IMR-90 (cell line): ENCODE measurements at regions not wholly inside any gene's neighbourhood (a gene's known extent, or its start where the extent isn't known, plus 50 kb on each side); places are given as distances from the start of the nearest gene placed in this dataset.

Experiments
- ATAC-seq: fragments of 200-7000 bp; cut with Tn5 transposase; 2 replicates; pipeline ENCODE4 v1.9.1; 2020; ENCODE audit warnings: low read depth, mild to moderate bottlenecking, moderate library complexity
- BruUV-seq: library from RNA; stranded (reverse); fragments of 400-500 nt; replicated peaks from 2 replicates; lab custom pipeline; 2021; lab: Mats Ljungman, UMichigan
- CTCF ChIA-PET: fragments of 300-600 bp; formaldehyde crosslinking; extraction: SDS; loops from one replicate; lab custom pipeline; 2021; ENCODE audit warnings: antibody characterized with exemption; lab: Yijun Ruan, JAX
- POLR2A ChIA-PET: fragments of 300-600 bp; sonication (Branson Sonifier 250); formaldehyde crosslinking; loops from one replicate; lab custom pipeline; 2022; ENCODE audit warnings: antibody characterized with exemption; ENCODE audit not compliant: unreplicated experiment; lab: Charles Lee
- DNase-seq: peaks from one replicate; pipeline ENCODE4 v3.0.0; 2013
- H2AFZ ChIP-seq: replicated peaks from 2 replicates; pipeline ENCODE3; 2013; ENCODE audit warnings: low read length, mild to moderate bottlenecking; ENCODE audit not compliant: poor library complexity
- H2AK5ac ChIP-seq: 2 replicates; pipeline ENCODE4 v1.6.1; 2013; ENCODE audit warnings: low read depth, low read length, inconsistent platforms
- H2AK9ac ChIP-seq: replicated peaks from 2 replicates; pipeline ENCODE3; 2013; ENCODE audit warnings: mild to moderate bottlenecking, low read depth, low read length, moderate library complexity; ENCODE audit not compliant: poor library complexity
- H2BK120ac ChIP-seq: 2 replicates; pipeline ENCODE4 v1.6.1; 2013; ENCODE audit warnings: low read depth, low read length, inconsistent platforms
- H2BK15ac ChIP-seq: 3 replicates; pipeline ENCODE4 v1.6.1; 2013; ENCODE audit warnings: low read depth, low read length, inconsistent platforms
- H2BK20ac ChIP-seq: 2 replicates; pipeline ENCODE4 v1.6.1; 2013; ENCODE audit warnings: low read depth, mild to moderate bottlenecking, inconsistent platforms, low read length, moderate library complexity
- H2BK5ac ChIP-seq: 2 replicates; pipeline ENCODE4 v1.6.1; 2013; ENCODE audit warnings: mild to moderate bottlenecking, low read depth, low read length, inconsistent platforms; ENCODE audit not compliant: poor library complexity, severe bottlenecking
- H3K14ac ChIP-seq: replicated peaks from 2 replicates; pipeline ENCODE4 v1.6.1; 2013; ENCODE audit warnings: low read depth, low read length, inconsistent platforms
- H3K18ac ChIP-seq: 2 replicates; pipeline ENCODE4 v1.6.1; 2013; ENCODE audit warnings: low read depth, low read length, control low read depth
- H3K23ac ChIP-seq: 2 replicates; pipeline ENCODE4 v1.6.1; 2013; ENCODE audit warnings: low read depth, low read length, inconsistent platforms
- H3K27ac ChIP-seq: 2 replicates; pipeline ENCODE4 v1.5.1; 2013; ENCODE audit warnings: mild to moderate bottlenecking, control low read depth, low read length; ENCODE audit not compliant: insufficient read depth
- H3K27me3 ChIP-seq: 2 replicates; pipeline ENCODE4 v1.6.1; 2013; ENCODE audit warnings: low read length; ENCODE audit not compliant: control insufficient read depth, insufficient read depth
- H3K36me3 ChIP-seq: 2 replicates; pipeline ENCODE4 v1.6.1; 2013; ENCODE audit warnings: low read length, mixed read lengths; ENCODE audit not compliant: control insufficient read depth, insufficient read depth
- H3K4ac ChIP-seq: 2 replicates; pipeline ENCODE4 v1.6.1; 2013; ENCODE audit warnings: low read depth, low read length, inconsistent platforms
- H3K4me1 ChIP-seq: 2 replicates; pipeline ENCODE4 v1.6.1; 2013; ENCODE audit warnings: low read length, mixed read lengths; ENCODE audit not compliant: control insufficient read depth, insufficient read depth
- H3K4me2 ChIP-seq: 2 replicates; pipeline ENCODE4 v1.6.1; 2013; ENCODE audit warnings: low read depth, mild to moderate bottlenecking, control low read depth, low read length, moderate library complexity
- H3K4me3 ChIP-seq: 2 replicates; pipeline ENCODE4 v1.5.1; 2013; ENCODE audit warnings: low read depth, mild to moderate bottlenecking, control low read depth, low read length, moderate library complexity; ENCODE audit not compliant: insufficient read depth
- H3K56ac ChIP-seq: 2 replicates; pipeline ENCODE4 v1.6.1; 2013; ENCODE audit warnings: low read length, inconsistent platforms; ENCODE audit not compliant: insufficient read depth; ENCODE audit errors: extremely low read depth
- H3K79me1 ChIP-seq, 2 experiments: 2 replicates each; pipeline ENCODE4 v1.6.1; 2013; ENCODE audit warnings: low read length in 2 of 2, inconsistent platforms in 1 of 2, low read depth in 1 of 2
- H3K9ac ChIP-seq: 2 replicates; pipeline ENCODE4 v1.6.1; 2013; ENCODE audit warnings: low read depth, low read length, control low read depth
- H3K9me1 ChIP-seq: 2 replicates; pipeline ENCODE4 v1.6.1; 2013; ENCODE audit warnings: low read length, inconsistent platforms; ENCODE audit not compliant: insufficient read depth
- H3K9me3 ChIP-seq: 2 replicates; pipeline ENCODE4 v1.6.1; 2013; ENCODE audit warnings: low read length; ENCODE audit not compliant: control insufficient read depth, insufficient read depth
- H4K20me1 ChIP-seq: 2 replicates; pipeline ENCODE4 v1.6.1; 2013; ENCODE audit warnings: low read length, inconsistent platforms; ENCODE audit not compliant: insufficient read depth
- H4K5ac ChIP-seq: 2 replicates; pipeline ENCODE4 v1.6.1; 2013; ENCODE audit warnings: mild to moderate bottlenecking, low read depth, low read length, control low read depth
- H4K8ac ChIP-seq, 2 experiments: 2 replicates each; pipeline ENCODE4 v1.6.1; 2013; ENCODE audit warnings: low read depth in 2 of 2, low read length in 2 of 2, control low read depth in 1 of 2, inconsistent platforms in 1 of 2
- H4K91ac ChIP-seq: 2 replicates; pipeline ENCODE4 v1.6.1; 2013; ENCODE audit warnings: low read depth, low read length, inconsistent platforms; ENCODE audit not compliant: insufficient read depth
- BHLHE40 ChIP-seq: fragments of 150-350 bp; IDR thresholded peaks from 2 replicates; pipeline ENCODE4 v1.6.1; 2016; ENCODE audit warnings: mild to moderate bottlenecking, low read depth, low read length
- CHD1 ChIP-seq: IDR thresholded peaks from 2 replicates; pipeline ENCODE4 v1.6.1; 2012; ENCODE audit warnings: low read depth, low read length, improper control_type of control experiment
- ELK1 ChIP-seq: fragments of 150-350 bp; IDR thresholded peaks from 2 replicates; pipeline ENCODE4 v1.6.1; 2016; ENCODE audit warnings: low read depth, mild to moderate bottlenecking, low read length, moderate library complexity, borderline replicate concordance
- FOS ChIP-seq: fragments of 150-350 bp; IDR thresholded peaks from 2 replicates; pipeline ENCODE4 v1.6.1; 2016; ENCODE audit warnings: low read depth, low read length
- MAFK ChIP-seq: IDR thresholded peaks from 2 replicates; pipeline ENCODE4 v1.6.1; 2012; ENCODE audit warnings: low read depth, low read length, improper control_type of control experiment
- RFX5 ChIP-seq: IDR thresholded peaks from 2 replicates; pipeline ENCODE4 v1.8.0; 2012; ENCODE audit warnings: low read depth, mild to moderate bottlenecking, low read length, moderate library complexity
- USF2 ChIP-seq: fragments of 150-350 bp; IDR thresholded peaks from 2 replicates; pipeline ENCODE4 v1.6.1; 2017; ENCODE audit warnings: mild to moderate bottlenecking, antibody characterized with exemption, low read length, low read depth
- WGBS, 2 experiments: methylation state at CpG; one replicate each; pipeline versions ENCODE4 v1.1.5 to v1.1.7; 2013; ENCODE audit warnings: missing lambda C conversion rate in 2 of 2; ENCODE audit not compliant: insufficient read length in 1 of 2; ENCODE audit errors: extremely low coverage in 2 of 2; 5-methylcytosine and 5-hydroxymethylcytosine counted together
- dilution Hi-C: fragments of 300-500 bp; cut with HindIII; formaldehyde crosslinking; loops from one replicate; pipeline ENCODE4 v1.14.3; 2018; ENCODE audit warnings: low sequenced_read_pairs; ENCODE audit not compliant: unreplicated experiment
- in situ Hi-C: fragments of 300-500 bp; cut with MboI; formaldehyde crosslinking; loops from 3 replicates; pipeline ENCODE4 v1.14.3; 2019; ENCODE audit warnings: low sequenced_read_pairs, inconsistent platforms, mixed read lengths
- intact Hi-C: fragments of 100-400 bp; cut with micrococcal nuclease; formaldehyde crosslinking; loops from 2 replicates; pipeline ENCODE4 v1.10.0; 2022

GRCh38 chr21:27372381-27372780 lies 405.5 kb upstream of the ADAMTS5 start:
- no CpG with 5 or more reads among the region's 3 CpGs for WGBS, 2 experiments
- DNase-seq (no peak), ATAC-seq (peak; percentile 37)
- intact Hi-C loops (no loop called here), in situ Hi-C loops (no loop called here), dilution Hi-C loops (no loop called here)
- TF ChIP-seq CHD1 (no peak), BHLHE40 (no peak), MAFK (no peak), USF2 (no peak), RFX5 (no peak), FOS (no peak), ELK1 (no peak)
- H3K9me1 ChIP-seq, result 0 out of 2 replicates have a peak, but pooled peaks cover 2% of the 10 kb centered on the region
- no peak overlapping the region for H3K4me3 ChIP-seq
- ChIA-PET POLR2A (no interaction called here), CTCF (no interaction called here)
- H3K56ac ChIP-seq, result no peak overlapping the region
- H3K79me1 ChIP-seq, result no peaks in the 10 kb centered on the region
- no peak overlapping the region for H4K91ac ChIP-seq
- H3K27ac ChIP-seq, result no peak overlapping the region
- no peaks in the 10 kb centered on the region for H4K20me1 ChIP-seq
- peak overlapping the region; percentile 88 for H2BK5ac ChIP-seq
- BruUV-seq, result no TSS peak
- no peak overlapping the region for H2AK5ac ChIP-seq
- no peak overlapping the region for H2AK9ac ChIP-seq
- H4K8ac ChIP-seq, result 0 out of 4 replicates have a peak overlapping the region, but pooled peaks of 1 of the 2 experiments have one; percentile 13
- H2BK20ac ChIP-seq, result peak overlapping the region; percentile 71; the same call in 1 of the 2 replicates
- no peak overlapping the region for H3K4ac ChIP-seq
- H3K9me3 ChIP-seq, result no peaks in the 10 kb centered on the region
- no peaks in the 10 kb centered on the region for H3K36me3 ChIP-seq
- H3K27me3 ChIP-seq, result no peaks in the 10 kb centered on the region
- no peak overlapping the region for H3K18ac ChIP-seq
- no peak overlapping the region for H2AFZ ChIP-seq
- H2BK15ac ChIP-seq, result no peak overlapping the region; the same call in 2 of the 3 replicates
- H3K23ac ChIP-seq, result no peak overlapping the region
- no peak overlapping the region for H3K14ac ChIP-seq
- H4K5ac ChIP-seq, result no peak overlapping the region
- H3K4me1 ChIP-seq, result peaks cover 3% of the 10 kb centered on the region; the same call in 1 of the 2 replicates
- H3K9ac ChIP-seq, result no peak overlapping the region
- peak overlapping the region; percentile 66; the same call in 1 of the 2 replicates for H2BK120ac ChIP-seq
- H3K4me2 ChIP-seq, result no peak overlapping the region
